ENCODE measurements at regions not wholly inside any gene's neighbourhood (a gene's known extent, or its start where the extent isn't known, plus 50 kb on each side); places are given as distances from the start of the nearest gene placed in this dataset.

- DNase-seq: no peak
- Histone ChIP-seq H3K4me3 (no peak overlapping the region), H3K36me3 (no peaks in the 10 kb centered on the region), H3K27me3 (no peaks in the 10 kb centered on the region), H3K9me3 (no peaks in the 10 kb centered on the region), H3K4me1 (no peaks in the 10 kb centered on the region), H3K27ac (no peak overlapping the region)
- TF ChIP-seq CTCF (IDR thresholded peaks at IDR 0.05): no peak
- intact Hi-C loops (cut with DNase I; ENCODE audit: low total_unique reads): no loop called here
These were observed 183.8 kb downstream of the CCDC59 start for GRCh38 chr12:82174383-82174782.

GRCh38 chr12:82149045-82149444, 209.1 kb downstream of the CCDC59 start:
- DNase-seq: no peak
- H3K27ac ChIP-seq: no peak overlapping the region
- TF ChIP-seq CTCF (IDR thresholded peaks at IDR 0.05): no peak
- H3K9me3 ChIP-seq: peaks cover 0 to 4% (median 0%) of the 10 kb centered on the region in 3 donors
- no peak overlapping the region for H3K4me3 ChIP-seq
- H3K27me3 ChIP-seq: no peaks in the 10 kb centered on the region
- intact Hi-C loops (cut with DNase I; ENCODE audit: low total_unique reads): no loop called here
- no peaks in the 10 kb centered on the region for H3K36me3 ChIP-seq
- H3K4me1 ChIP-seq: no peaks in the 10 kb centered on the region

GRCh38 chr12:82146740-82147139, 211.4 kb downstream of the CCDC59 start:
- no peaks in the 10 kb centered on the region for H3K27me3 ChIP-seq
- DNase-seq: no peak
- H3K27ac ChIP-seq: no peak overlapping the region
- intact Hi-C loops (cut with DNase I; ENCODE audit: low total_unique reads): no loop called here
- no peaks in the 10 kb centered on the region for H3K4me1 ChIP-seq
- no peak for TF ChIP-seq CTCF (IDR thresholded peaks at IDR 0.05)
- H3K9me3 ChIP-seq: peaks cover 0 to 4% (median 0%) of the 10 kb centered on the region in 3 donors
- no peaks in the 10 kb centered on the region for H3K36me3 ChIP-seq
- no peak overlapping the region for H3K4me3 ChIP-seq

GRCh38 chr12:82144505-82144904, 213.7 kb downstream of the CCDC59 start:
- no peak overlapping the region for H3K27ac ChIP-seq
- no peak overlapping the region for H3K4me3 ChIP-seq
- no peaks in the 10 kb centered on the region for H3K27me3 ChIP-seq
- DNase-seq: no peak
- peaks cover 0 to 4% (median 0%) of the 10 kb centered on the region in 3 donors for H3K9me3 ChIP-seq
- intact Hi-C loops (cut with DNase I; ENCODE audit: low total_unique reads): no loop called here
- no peaks in the 10 kb centered on the region for H3K4me1 ChIP-seq
- no peaks in the 10 kb centered on the region for H3K36me3 ChIP-seq
- no peak for TF ChIP-seq CTCF (IDR thresholded peaks at IDR 0.05)

GRCh38 chr12:82132390-82132789, 225.8 kb downstream of the CCDC59 start:
- no peaks in the 10 kb centered on the region for H3K36me3 ChIP-seq
- no peaks in the 10 kb centered on the region for H3K9me3 ChIP-seq
- no peak for TF ChIP-seq CTCF (IDR thresholded peaks at IDR 0.05)
- no peak for DNase-seq
- no peak overlapping the region for H3K27ac ChIP-seq
- H3K4me1 ChIP-seq: no peaks in the 10 kb centered on the region
- no peak overlapping the region for H3K4me3 ChIP-seq
- intact Hi-C loops (cut with DNase I; ENCODE audit: low total_unique reads): no loop called here
- no peaks in the 10 kb centered on the region for H3K27me3 ChIP-seq

- Histone ChIP-seq H3K4me1 (no peaks in the 10 kb centered on the region), H3K9me3 (no peaks in the 10 kb centered on the region), H3K36me3 (no peaks in the 10 kb centered on the region), H3K27ac (no peak overlapping the region), H3K27me3 (no peaks in the 10 kb centered on the region), H3K4me3 (no peak overlapping the region)
- DNase-seq: no peak
- no peak for TF ChIP-seq CTCF (IDR thresholded peaks at IDR 0.05)
- intact Hi-C loops (cut with DNase I; ENCODE audit: low total_unique reads): no loop called here
These were observed 227.4 kb downstream of the CCDC59 start for GRCh38 chr12:82130762-82131161.
